PC-3 (cell line): ENCODE measurements at regions not wholly inside any gene's neighbourhood (a gene's known extent, or its start where the extent isn't known, plus 50 kb on each side); places are given as distances from the start of the nearest gene placed in this dataset.
"Not testable (repeated sequence)": the region's sequence is repeated elsewhere in the genome, so short reads cannot be mapped to it uniquely, and the experiment has no call there.

Experiments
- ATAC-seq: fragments of 200-7000 bp; cut with Tn5 transposase; 2 replicates; pipeline ENCODE4 v1.9.1; 2020; ENCODE audit warnings: mild to moderate bottlenecking, moderate library complexity
- BruUV-seq: library from RNA; stranded (reverse); fragments of 400-500 nt; replicated peaks from 2 replicates; lab custom pipeline; 2021; lab: Mats Ljungman, UMichigan
- CTCF ChIA-PET: fragments of 300-600 bp; sonication (Branson Sonifier 250); formaldehyde crosslinking; loops from one replicate; lab custom pipeline; 2022; ENCODE audit warnings: antibody characterized with exemption; lab: Charles Lee
- POLR2A ChIA-PET: fragments of 300-600 bp; sonication (Branson Sonifier 250); formaldehyde crosslinking; loops from one replicate; lab custom pipeline; 2022; ENCODE audit warnings: antibody characterized with exemption; ENCODE audit not compliant: unreplicated experiment; lab: Charles Lee
- DNase-seq: peaks from one replicate; pipeline ENCODE4 v3.0.0-alpha.2; 2015
- H2AFZ ChIP-seq: fragments of 300-600 bp; sonication (generic); 2 replicates; pipeline ENCODE4 v1.6.0; 2016; ENCODE audit warnings: antibody characterized with exemption, low read length
- H3F3A ChIP-seq: fragments of 300-600 bp; sonication (generic); one replicate; pipeline ENCODE4 v1.6.0; 2017; ENCODE audit warnings: antibody characterized with exemption, low read length, control low read depth, mild to moderate bottlenecking; ENCODE audit not compliant: unreplicated experiment
- H3K27ac ChIP-seq: fragments of 300-600 bp; sonication (generic); 2 replicates; pipeline ENCODE4 v1.5.1; 2016; ENCODE audit warnings: mild to moderate bottlenecking, low read length
- H3K27me3 ChIP-seq: fragments of 300-600 bp; sonication (generic); 2 replicates; pipeline ENCODE4 v1.6.1; 2016; ENCODE audit warnings: low read length, mixed read lengths
- H3K36me3 ChIP-seq: fragments of 300-600 bp; sonication (generic); 2 replicates; pipeline ENCODE4 v1.6.1; 2016; ENCODE audit warnings: low read depth, mixed run types, low read length, mixed read lengths
- H3K4me1 ChIP-seq: fragments of 300-600 bp; sonication (generic); 2 replicates; pipeline ENCODE4 v1.5.1; 2016; ENCODE audit warnings: low read length; ENCODE audit not compliant: insufficient read depth
- H3K4me2 ChIP-seq: fragments of 300-600 bp; sonication (generic); 2 replicates; pipeline ENCODE4 v1.6.0; 2016; ENCODE audit warnings: low read length
- H3K4me3 ChIP-seq: fragments of 300-600 bp; sonication (generic); 2 replicates; pipeline ENCODE4 v1.5.1; 2016; ENCODE audit warnings: mild to moderate bottlenecking, low read length, mixed read lengths
- H3K79me2 ChIP-seq: fragments of 300-600 bp; sonication (generic); 2 replicates; pipeline ENCODE4 v1.6.1; 2017; ENCODE audit warnings: low read length, mixed read lengths
- H3K9ac ChIP-seq: fragments of 300-600 bp; sonication (generic); 2 replicates; pipeline ENCODE4 v1.6.0; 2016; ENCODE audit warnings: mild to moderate bottlenecking, low read length
- H3K9me2 ChIP-seq: fragments of 300-600 bp; sonication (generic); replicated peaks from 2 replicates; pipeline ENCODE4 v1.6.1; 2016; ENCODE audit warnings: mixed run types, low read length, mixed read lengths
- H3K9me3 ChIP-seq: fragments of 300-600 bp; sonication (generic); 2 replicates; pipeline ENCODE4 v1.6.1; 2016; ENCODE audit warnings: low read length, mixed read lengths
- H4K20me1 ChIP-seq: fragments of 300-600 bp; sonication (generic); 2 replicates; pipeline ENCODE4 v1.6.1; 2016; ENCODE audit warnings: low read length, mixed read lengths
- EZH2 ChIP-seq: fragments of 300-600 bp; sonication (generic); IDR thresholded peaks from one replicate; pipeline ENCODE4 v1.6.1; 2017; ENCODE audit warnings: antibody characterized with exemption, mild to moderate bottlenecking, low read length; ENCODE audit not compliant: unreplicated experiment
- EZH2phosphoT487 ChIP-seq: fragments of 300-600 bp; sonication (generic); IDR thresholded peaks from 2 replicates; pipeline ENCODE4 v1.6.1; 2018; ENCODE audit warnings: mild to moderate bottlenecking, antibody characterized with exemption, low read length, borderline replicate concordance
- intact Hi-C: fragments of 100-400 bp; cut with micrococcal nuclease; formaldehyde crosslinking; loops from 2 replicates; pipeline ENCODE4 v1.9.0; 2023
- TF ChIP-seq, protein P1 (sequence below): fragments of 300-600 bp; sonication (generic); conservative IDR thresholded peaks from 2 replicates; pipeline ENCODE4 v1.5.1; 2017; ENCODE audit warnings: antibody characterized with exemption, low read depth, mild to moderate bottlenecking, low read length

DNA sequence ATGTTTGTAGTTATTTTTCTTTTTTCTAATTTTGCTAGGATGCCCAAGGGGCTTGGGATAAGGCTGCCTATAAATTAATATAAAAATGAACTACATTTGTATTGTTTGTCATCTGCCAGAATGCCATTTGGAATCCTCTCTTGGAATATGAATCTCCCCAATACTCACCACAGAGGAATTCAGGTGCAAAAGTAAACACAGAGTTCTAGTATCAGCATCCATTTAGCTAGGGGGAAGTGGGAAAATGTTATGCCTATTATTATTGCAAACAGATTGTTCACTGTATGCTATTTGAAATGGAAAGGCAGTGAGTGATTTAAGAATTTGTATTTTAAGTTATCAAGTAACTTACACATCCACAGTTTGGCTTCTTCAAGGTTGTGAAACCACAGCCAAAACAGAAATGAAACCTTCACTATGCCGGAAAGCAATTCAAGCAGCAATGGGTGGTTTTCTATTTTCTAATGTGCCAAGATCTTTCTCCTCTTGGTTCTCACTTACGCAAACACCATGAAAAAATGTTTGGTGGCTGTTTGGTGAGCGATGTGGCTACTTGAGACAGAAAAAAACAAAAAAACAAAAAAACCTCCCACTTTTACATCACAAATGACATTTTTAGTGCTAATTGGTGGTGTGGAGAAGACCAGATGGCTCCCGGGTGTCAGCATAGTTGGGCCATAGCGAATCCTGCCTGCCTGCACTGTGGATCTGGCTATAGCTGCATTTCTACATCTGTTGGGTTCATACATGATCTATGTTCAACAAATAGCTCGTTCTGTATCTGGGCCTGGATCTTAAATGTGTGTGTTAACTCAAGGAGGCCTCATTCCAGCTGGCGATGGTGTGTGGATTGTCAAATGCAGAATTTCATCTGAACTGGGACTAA lies 200.8 kb upstream of the GIMD1 start:
- ChIA-PET CTCF (no interaction called here), POLR2A (no interaction called here)
- no peaks in the 10 kb centered on the region for H3F3A ChIP-seq
- 0 out of 2 replicates have a peak overlapping the region, but pooled peaks have one; percentile 21 for H3K4me2 ChIP-seq
- H3K9me2 ChIP-seq, result no peaks in the 10 kb centered on the region
- no peaks in the 10 kb centered on the region for H3K79me2 ChIP-seq
- no peak overlapping the region for H2AFZ ChIP-seq
- peak; percentile 49 for DNase-seq
- no peaks in the 10 kb centered on the region for H3K9me3 ChIP-seq
- intact Hi-C loops, result no loop called here
- H3K27ac ChIP-seq, result no peak overlapping the region
- H3K27me3 ChIP-seq, result no peaks in the 10 kb centered on the region
- H3K4me3 ChIP-seq, result no peak overlapping the region
- no peak overlapping the region for H3K9ac ChIP-seq
- peak; percentile 71 for ATAC-seq
- BruUV-seq, result no TSS peak
- no peaks in the 10 kb centered on the region for H4K20me1 ChIP-seq
- TF ChIP-seq EZH2 (no peak), EZH2phosphoT487 (no peak)
- TF ChIP-seq, protein P1, sequence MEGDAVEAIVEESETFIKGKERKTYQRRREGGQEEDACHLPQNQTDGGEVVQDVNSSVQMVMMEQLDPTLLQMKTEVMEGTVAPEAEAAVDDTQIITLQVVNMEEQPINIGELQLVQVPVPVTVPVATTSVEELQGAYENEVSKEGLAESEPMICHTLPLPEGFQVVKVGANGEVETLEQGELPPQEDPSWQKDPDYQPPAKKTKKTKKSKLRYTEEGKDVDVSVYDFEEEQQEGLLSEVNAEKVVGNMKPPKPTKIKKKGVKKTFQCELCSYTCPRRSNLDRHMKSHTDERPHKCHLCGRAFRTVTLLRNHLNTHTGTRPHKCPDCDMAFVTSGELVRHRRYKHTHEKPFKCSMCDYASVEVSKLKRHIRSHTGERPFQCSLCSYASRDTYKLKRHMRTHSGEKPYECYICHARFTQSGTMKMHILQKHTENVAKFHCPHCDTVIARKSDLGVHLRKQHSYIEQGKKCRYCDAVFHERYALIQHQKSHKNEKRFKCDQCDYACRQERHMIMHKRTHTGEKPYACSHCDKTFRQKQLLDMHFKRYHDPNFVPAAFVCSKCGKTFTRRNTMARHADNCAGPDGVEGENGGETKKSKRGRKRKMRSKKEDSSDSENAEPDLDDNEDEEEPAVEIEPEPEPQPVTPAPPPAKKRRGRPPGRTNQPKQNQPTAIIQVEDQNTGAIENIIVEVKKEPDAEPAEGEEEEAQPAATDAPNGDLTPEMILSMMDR, result no peak
- peaks cover 10% of the 10 kb centered on the region; the same call in 1 of the 2 replicates for H3K4me1 ChIP-seq
- no peaks in the 10 kb centered on the region for H3K36me3 ChIP-seq

DNA sequence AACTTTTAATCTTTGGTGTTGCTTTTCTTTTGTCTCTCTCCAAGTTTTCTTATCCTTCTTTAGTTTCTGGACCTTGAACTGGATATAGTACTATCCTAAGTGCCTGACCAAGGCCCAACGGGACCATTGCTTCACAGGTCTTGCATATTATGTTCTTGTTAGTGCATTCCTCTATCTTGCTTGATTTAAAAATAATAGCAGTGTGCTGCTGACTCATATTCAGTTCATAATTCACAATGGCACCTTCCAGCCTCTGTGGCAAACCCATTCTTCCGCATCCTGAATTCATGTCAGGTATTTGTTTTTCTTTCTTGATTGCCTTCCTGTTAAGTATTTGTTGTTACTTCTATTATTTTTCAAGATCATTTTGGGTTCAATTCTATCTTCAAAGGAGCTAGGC lies 197.1 kb upstream of the GIMD1 start:
- intact Hi-C loops, result no loop called here
- ChIA-PET CTCF (no interaction called here), POLR2A (no interaction called here)
- no peak overlapping the region for H3K4me3 ChIP-seq
- no TSS peak for BruUV-seq
- no peak overlapping the region for H3K9ac ChIP-seq
- H3K4me1 ChIP-seq, result peaks cover 10% of the 10 kb centered on the region; the same call in 1 of the 2 replicates
- H2AFZ ChIP-seq, result no peak overlapping the region
- ATAC-seq (no peak), DNase-seq (no peak)
- no peaks in the 10 kb centered on the region for H3F3A ChIP-seq
- no peaks in the 10 kb centered on the region for H3K27me3 ChIP-seq
- H3K9me3 ChIP-seq, result no peaks in the 10 kb centered on the region
- no peaks in the 10 kb centered on the region for H4K20me1 ChIP-seq
- TF ChIP-seq EZH2phosphoT487, result no peak
- TF ChIP-seq, protein P1, result no peak
- no peaks in the 10 kb centered on the region for H3K9me2 ChIP-seq
- no peaks in the 10 kb centered on the region for H3K36me3 ChIP-seq
- no peaks in the 10 kb centered on the region for H3K79me2 ChIP-seq
- H3K27ac ChIP-seq, result no peak overlapping the region
- no peak overlapping the region for H3K4me2 ChIP-seq

DNA sequence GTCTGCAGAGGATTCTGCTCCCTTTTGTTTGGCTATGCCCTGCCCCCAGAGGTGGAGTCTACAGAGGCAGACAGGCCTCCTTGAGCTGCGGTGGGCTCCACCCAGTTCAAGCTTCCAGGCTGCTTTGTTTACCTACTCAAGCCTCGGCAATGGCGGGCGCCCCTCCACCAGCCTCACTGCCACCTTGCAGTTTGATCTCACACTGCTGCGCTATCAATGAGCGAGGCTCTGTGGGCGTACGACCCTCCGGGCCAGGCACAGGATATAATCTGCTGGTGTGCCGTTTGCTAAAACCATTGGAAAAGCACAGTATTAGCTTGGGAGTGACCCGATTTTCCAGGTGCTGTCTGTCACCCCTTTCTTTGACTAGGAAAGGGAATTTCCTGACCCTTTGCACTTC lies 195.1 kb upstream of the GIMD1 start:
- H3K4me2 ChIP-seq, H3K79me2 ChIP-seq, intact Hi-C loops, CTCF ChIA-PET, H3K9ac ChIP-seq, H3K4me1 ChIP-seq, H2AFZ ChIP-seq, BruUV-seq, H3K9me2 ChIP-seq, H4K20me1 ChIP-seq, ATAC-seq, POLR2A ChIA-PET, H3F3A ChIP-seq, H3K27me3 ChIP-seq, DNase-seq, H3K36me3 ChIP-seq, H3K27ac ChIP-seq, H3K4me3 ChIP-seq, H3K9me3 ChIP-seq: not testable (repeated sequence)
